ENCODE measurements at regions not wholly inside any gene's neighbourhood (a gene's known extent, or its start where the extent isn't known, plus 50 kb on each side); places are given as distances from the start of the nearest gene placed in this dataset.
A peak's percentile ranks its signal among the peaks of the same experiment; 100 is the strongest.

DNA sequence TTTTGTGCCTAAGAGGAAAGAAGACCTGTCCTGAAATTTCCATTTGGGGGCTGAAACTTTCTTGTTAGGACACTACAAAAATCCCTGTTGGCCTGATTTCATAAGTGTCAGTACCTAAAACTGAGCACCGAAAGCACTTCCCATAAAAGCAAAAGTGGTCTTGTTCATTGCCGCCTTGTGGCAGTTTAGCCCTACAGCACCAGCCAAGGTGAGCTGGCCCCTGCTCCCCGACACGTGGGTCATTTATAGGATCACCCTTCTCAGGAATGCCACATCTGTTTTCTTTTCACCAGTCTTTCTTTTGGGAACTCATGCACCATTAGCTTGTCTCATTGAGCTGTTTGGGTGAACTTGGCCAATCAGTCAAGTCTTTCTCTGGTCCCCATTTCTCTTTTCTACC is 155.8 kb upstream of the KAZN start:
- TF ChIP-seq KAT7 (CRISPR knock-in tag; IDR thresholded peaks at IDR 0.05; ENCODE audit: borderline replicate concordance) (no peak), CTCF (IDR thresholded peaks at IDR 0.05) (0 out of 2 replicates have a peak, but pooled peaks have one; percentile 12), MAX (CRISPR knock-in tag; IDR thresholded peaks at IDR 0.05) (no peak), FOXP1 (CRISPR knock-in tag; IDR thresholded peaks at IDR 0.05; ENCODE audit: borderline replicate concordance) (no peak), ZNF512 (CRISPR knock-in tag; IDR thresholded peaks at IDR 0.05; ENCODE audit: borderline replicate concordance) (no peak), NR2C2 (CRISPR knock-in tag; IDR thresholded peaks at IDR 0.05) (no peak), JUN (CRISPR knock-in tag; IDR thresholded peaks at IDR 0.05) (no peak), ZBTB21 (CRISPR knock-in tag; IDR thresholded peaks at IDR 0.05; ENCODE audit: borderline replicate concordance) (no peak), ZNF263 (CRISPR knock-in tag; IDR thresholded peaks at IDR 0.05; ENCODE audit: low read depth) (no peak), ZNF138 (CRISPR knock-in tag; conservative IDR thresholded peaks at IDR 0.05) (no peak)
- TF ChIP-seq, protein P1, sequence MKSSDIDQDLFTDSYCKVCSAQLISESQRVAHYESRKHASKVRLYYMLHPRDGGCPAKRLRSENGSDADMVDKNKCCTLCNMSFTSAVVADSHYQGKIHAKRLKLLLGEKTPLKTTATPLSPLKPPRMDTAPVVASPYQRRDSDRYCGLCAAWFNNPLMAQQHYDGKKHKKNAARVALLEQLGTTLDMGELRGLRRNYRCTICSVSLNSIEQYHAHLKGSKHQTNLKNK (CRISPR knock-in tag; IDR thresholded peaks at IDR 0.05), result no peak
- TF ChIP-seq, protein P2, sequence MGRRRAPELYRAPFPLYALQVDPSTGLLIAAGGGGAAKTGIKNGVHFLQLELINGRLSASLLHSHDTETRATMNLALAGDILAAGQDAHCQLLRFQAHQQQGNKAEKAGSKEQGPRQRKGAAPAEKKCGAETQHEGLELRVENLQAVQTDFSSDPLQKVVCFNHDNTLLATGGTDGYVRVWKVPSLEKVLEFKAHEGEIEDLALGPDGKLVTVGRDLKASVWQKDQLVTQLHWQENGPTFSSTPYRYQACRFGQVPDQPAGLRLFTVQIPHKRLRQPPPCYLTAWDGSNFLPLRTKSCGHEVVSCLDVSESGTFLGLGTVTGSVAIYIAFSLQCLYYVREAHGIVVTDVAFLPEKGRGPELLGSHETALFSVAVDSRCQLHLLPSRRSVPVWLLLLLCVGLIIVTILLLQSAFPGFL (CRISPR knock-in tag; IDR thresholded peaks at IDR 0.05; ENCODE audit: borderline replicate concordance), result no peak
